Ovary (tissue), 7 donors: ENCODE measurements at regions not wholly inside any gene's neighbourhood (a gene's known extent, or its start where the extent isn't known, plus 50 kb on each side); places are given as distances from the start of the nearest gene placed in this dataset.

Source experiments
- DNase-seq, 5 donors: peaks; one replicate each; pipeline ENCODE4 v3.0.0-alpha.2; 2019 to 2020
- H3K27ac ChIP-seq, 2 donors: fragments of 200-600 bp; one replicate each; pipeline versions ENCODE4 v1.5.1 to v1.8.0; 2019 to 2022
- H3K27me3 ChIP-seq: fragments of 200-600 bp; one replicate; pipeline ENCODE4 v1.8.0; 2022
- H3K36me3 ChIP-seq: fragments of 200-600 bp; sonication (generic); one replicate; pipeline ENCODE4 v1.5.1; 2019
- H3K4me1 ChIP-seq: one replicate; pipeline ENCODE4 v1.8.1; 2013; ENCODE audit warnings: mild to moderate bottlenecking, moderate library complexity; ENCODE audit not compliant: insufficient read depth
- H3K4me3 ChIP-seq: fragments of 200-600 bp; sonication (generic); one replicate; pipeline ENCODE4 v1.5.1; 2017
- H3K9me3 ChIP-seq, 2 donors: fragments of 200-600 bp in 1 of 2; sonication (generic) in 1 of 2; one replicate each; pipeline versions ENCODE4 v1.5.1 to v1.8.1; 2013 to 2019; ENCODE audit warnings: mild to moderate bottlenecking in 1 of 2, moderate library complexity in 1 of 2
- EP300 ChIP-seq: sonication (generic); formaldehyde crosslinking; IDR thresholded peaks from one replicate; pipeline ENCODE4 v1.6.1; 2017; ENCODE audit warnings: antibody characterized with exemption
- POLR2A ChIP-seq: fragments of 450-650 bp; IDR thresholded peaks from one replicate; pipeline ENCODE4 v1.6.1; 2017; ENCODE audit warnings: antibody characterized with exemption, mild to moderate bottlenecking, moderate library complexity
- WGBS, 3 donors: extraction: QIAGEN DNeasy Blood & Tissue Kit in 1 of 3; methylation state at CpG; one replicate each; pipeline versions ENCODE4 v1.1.5 to v1.1.7; 2013 to 2017; 5-methylcytosine and 5-hydroxymethylcytosine counted together
- intact Hi-C, 4 donors: fragments of 100-400 bp; cut with DNase I; formaldehyde crosslinking; loops; one replicate each; pipeline versions ENCODE4 v1.11.0 to v1.15.1; 2022 to 2023
- TF ChIP-seq, protein P1 (sequence below), 3 donors: fragments of 450-650 bp in 2 of 3; fragments of 200-600 bp in 1 of 3; IDR thresholded peaks; one replicate each; pipeline versions ENCODE4 v1.5.1 to v1.8.0; 2016 to 2022; ENCODE audit warnings: antibody characterized with exemption in 3 of 3, mild to moderate bottlenecking in 1 of 3
- donor health status: DM: no; HTN: no; CAD: no; lungs with moderate emphysema.
- donor health status: DM: no; HTN: no; CAD: no.
- donor health status: Bipolar disorder and iron deficiency.
- donor health status: DM: no; HTN: no; CAD: no.
- donor health status: DM: yes; HTN: yes; CAD: no.

DNA sequence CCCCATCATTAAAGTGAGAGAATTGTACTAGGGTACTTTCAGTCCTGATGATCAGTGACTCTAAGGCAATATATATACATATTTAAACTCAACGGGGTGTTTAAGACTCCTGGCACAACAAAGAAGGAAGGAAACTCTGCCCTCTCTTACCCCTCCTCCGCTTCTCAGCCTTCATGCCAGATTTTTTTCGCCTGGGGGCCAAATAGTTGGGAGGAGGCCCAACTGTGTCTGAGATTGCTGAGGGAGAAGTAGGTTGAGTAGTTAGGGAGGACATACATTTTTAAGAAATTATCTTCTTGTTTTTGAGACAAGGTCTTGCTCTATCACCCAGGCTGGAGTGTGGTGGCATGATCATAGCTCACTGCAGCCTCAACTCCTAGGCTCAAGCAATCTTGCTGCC, 127.7 kb upstream of the SHB start:
- H3K27me3 ChIP-seq: no peaks in the 10 kb centered on the region
- H3K27ac ChIP-seq: no peak overlapping the region
- WGBS, 3 donors: 47 to 53% (median 49%) methylated on average over 3 of the region's 3 CpGs
- no peaks in the 10 kb centered on the region for H3K9me3 ChIP-seq
- TF ChIP-seq POLR2A (no peak), EP300 (no peak)
- TF ChIP-seq, protein P1, sequence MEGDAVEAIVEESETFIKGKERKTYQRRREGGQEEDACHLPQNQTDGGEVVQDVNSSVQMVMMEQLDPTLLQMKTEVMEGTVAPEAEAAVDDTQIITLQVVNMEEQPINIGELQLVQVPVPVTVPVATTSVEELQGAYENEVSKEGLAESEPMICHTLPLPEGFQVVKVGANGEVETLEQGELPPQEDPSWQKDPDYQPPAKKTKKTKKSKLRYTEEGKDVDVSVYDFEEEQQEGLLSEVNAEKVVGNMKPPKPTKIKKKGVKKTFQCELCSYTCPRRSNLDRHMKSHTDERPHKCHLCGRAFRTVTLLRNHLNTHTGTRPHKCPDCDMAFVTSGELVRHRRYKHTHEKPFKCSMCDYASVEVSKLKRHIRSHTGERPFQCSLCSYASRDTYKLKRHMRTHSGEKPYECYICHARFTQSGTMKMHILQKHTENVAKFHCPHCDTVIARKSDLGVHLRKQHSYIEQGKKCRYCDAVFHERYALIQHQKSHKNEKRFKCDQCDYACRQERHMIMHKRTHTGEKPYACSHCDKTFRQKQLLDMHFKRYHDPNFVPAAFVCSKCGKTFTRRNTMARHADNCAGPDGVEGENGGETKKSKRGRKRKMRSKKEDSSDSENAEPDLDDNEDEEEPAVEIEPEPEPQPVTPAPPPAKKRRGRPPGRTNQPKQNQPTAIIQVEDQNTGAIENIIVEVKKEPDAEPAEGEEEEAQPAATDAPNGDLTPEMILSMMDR (IDR thresholded peaks at IDR 0.05): no peak
- no peaks in the 10 kb centered on the region for H3K4me1 ChIP-seq
- intact Hi-C loops: no loop called here
- no peaks in the 10 kb centered on the region for H3K36me3 ChIP-seq
- no peak overlapping the region for H3K4me3 ChIP-seq
- no peak for DNase-seq

DNA sequence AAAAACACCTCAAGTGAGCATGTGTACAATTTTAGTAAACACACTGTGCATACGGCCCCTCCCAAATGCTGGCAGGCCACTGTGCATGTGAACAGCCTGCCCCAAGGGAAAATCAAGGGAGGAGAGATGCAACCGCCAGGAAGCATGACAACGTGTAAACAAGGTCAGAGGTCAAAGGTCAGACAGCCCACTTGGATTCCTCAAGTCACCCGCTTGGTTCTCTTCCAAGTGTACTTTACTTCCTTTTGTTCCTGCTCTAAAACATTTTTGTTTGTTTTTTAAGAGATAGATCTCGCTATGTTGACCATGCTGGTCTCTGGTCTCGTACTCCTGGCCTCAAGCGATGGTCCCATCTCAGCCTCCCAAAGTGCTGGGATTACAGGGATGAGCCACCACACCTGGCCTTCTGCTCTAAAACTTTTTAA, 126.7 kb upstream of the SHB start:
- Histone ChIP-seq H3K27ac (no peak overlapping the region), H3K4me3 (no peak overlapping the region), H3K36me3 (no peaks in the 10 kb centered on the region), H3K27me3 (no peaks in the 10 kb centered on the region), H3K9me3 (no peaks in the 10 kb centered on the region), H3K4me1 (no peaks in the 10 kb centered on the region)
- no peak for DNase-seq
- WGBS, 3 donors: 38 to 54% (median 54%) methylated on average over 7 of the region's 7 CpGs
- intact Hi-C loops: no loop called here
- TF ChIP-seq POLR2A (no peak), EP300 (no peak)
- TF ChIP-seq, protein P1 (IDR thresholded peaks at IDR 0.05): no peak

DNA sequence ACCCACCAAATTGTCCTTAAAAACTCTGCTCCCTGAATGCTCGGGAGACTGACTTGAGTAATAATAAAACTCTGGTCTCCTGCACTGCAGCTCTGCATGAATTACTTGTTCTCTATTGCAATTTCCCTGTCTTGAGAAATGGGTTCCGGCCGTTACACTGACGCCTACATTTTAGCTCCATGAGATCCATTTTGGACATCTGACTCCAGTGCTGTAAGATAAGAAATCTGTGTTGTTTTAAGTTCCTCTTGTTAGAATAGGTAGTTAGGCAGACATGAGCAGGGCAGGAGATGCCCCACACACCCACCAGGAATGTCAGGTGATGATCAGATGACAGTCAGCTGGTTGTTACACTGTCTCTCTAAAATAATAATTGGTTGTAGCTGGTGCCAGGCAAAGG, 125.8 kb upstream of the SHB start:
- no peak overlapping the region for H3K4me3 ChIP-seq
- TF ChIP-seq, protein P1 (IDR thresholded peaks at IDR 0.05): no peak
- TF ChIP-seq POLR2A (no peak), EP300 (no peak)
- H3K4me1 ChIP-seq: no peaks in the 10 kb centered on the region
- intact Hi-C loops: no loop called here
- H3K9me3 ChIP-seq: no peaks in the 10 kb centered on the region
- 63 to 73% (median 70%) methylated on average over 4 of the region's 4 CpGs for WGBS, 3 donors
- H3K27me3 ChIP-seq: no peaks in the 10 kb centered on the region
- no peak overlapping the region for H3K27ac ChIP-seq
- DNase-seq: no peak
- no peaks in the 10 kb centered on the region for H3K36me3 ChIP-seq

DNA sequence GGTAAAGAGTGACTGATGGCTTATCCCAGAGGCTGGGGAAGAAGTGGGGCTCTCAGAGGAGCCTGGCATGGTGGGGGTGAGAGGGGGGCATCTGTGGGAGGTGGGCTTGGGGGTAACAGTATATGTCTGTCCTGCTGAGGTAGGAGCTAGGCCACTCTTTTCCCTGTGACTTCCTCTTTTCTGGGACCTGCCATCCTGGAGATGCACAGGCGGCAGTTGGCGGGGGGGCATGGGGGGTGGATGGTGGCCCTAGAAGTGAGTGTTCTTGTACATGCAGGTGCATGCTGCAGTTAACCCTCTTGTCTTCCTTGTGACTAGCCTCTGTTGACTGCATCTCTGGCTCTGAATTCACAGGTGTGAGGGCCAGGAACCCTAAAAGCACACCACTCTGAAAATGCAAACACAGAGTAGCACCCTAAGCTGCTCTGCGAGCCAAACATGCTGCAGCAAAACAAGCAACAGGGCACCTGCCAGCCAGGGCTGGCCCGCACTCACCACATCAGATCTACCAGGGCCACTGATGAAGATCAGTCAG, 123.8 kb upstream of the SHB start:
- Histone ChIP-seq H3K27ac (no peak overlapping the region), H3K27me3 (no peaks in the 10 kb centered on the region), H3K4me1 (no peaks in the 10 kb centered on the region), H3K9me3 (no peaks in the 10 kb centered on the region), H3K36me3 (no peaks in the 10 kb centered on the region), H3K4me3 (no peak overlapping the region)
- DNase-seq: no peak
- intact Hi-C loops: no loop called here
- TF ChIP-seq POLR2A (no peak), EP300 (no peak)
- TF ChIP-seq, protein P1 (IDR thresholded peaks at IDR 0.05): no peak
- WGBS, 3 donors: 63 to 84% (median 70%) methylated on average over 4 of the region's 4 CpGs
